Hippocampal formation (tissue), 2 donors: ENCODE measurements at regions not wholly inside any gene's neighbourhood (a gene's known extent, or its start where the extent isn't known, plus 50 kb on each side); places are given as distances from the start of the nearest gene placed in this dataset.
A peak's percentile ranks its signal among the peaks of the same experiment; 100 is the strongest.
"Not testable (repeated sequence)": the region's sequence is repeated elsewhere in the genome, so short reads cannot be mapped to it uniquely, and the experiment has no call there.

ENCODE experiments used
- DNase-seq, 2 donors: peaks; one replicate each; lab custom pipeline; 2025; lab: John Stamatoyannopoulos, UW

GRCh38 chr3:132084982-132085381 lies 50.2 kb upstream of the CPNE4 start:
- DNase-seq, result no peak

DNA sequence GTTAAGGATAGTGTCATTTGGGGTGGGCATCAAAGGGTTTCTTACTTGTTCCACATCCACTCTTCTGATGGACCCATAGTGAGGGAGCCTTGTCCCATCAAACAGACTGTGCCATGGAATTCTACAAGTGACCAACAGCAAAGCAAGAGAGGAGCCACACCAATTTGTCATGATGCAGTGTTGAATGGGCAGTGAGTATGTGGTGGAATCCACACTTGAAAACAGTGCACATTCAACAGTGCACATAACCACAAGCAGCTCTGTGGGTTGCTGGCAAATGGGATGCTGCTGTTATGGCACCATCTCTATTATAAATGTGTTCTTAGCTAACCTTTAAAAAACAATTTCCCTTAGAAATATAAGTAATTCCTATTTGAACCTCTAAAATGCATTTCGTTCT lies 52.5 kb upstream of the CPNE4 start:
- no peak for DNase-seq

DNA sequence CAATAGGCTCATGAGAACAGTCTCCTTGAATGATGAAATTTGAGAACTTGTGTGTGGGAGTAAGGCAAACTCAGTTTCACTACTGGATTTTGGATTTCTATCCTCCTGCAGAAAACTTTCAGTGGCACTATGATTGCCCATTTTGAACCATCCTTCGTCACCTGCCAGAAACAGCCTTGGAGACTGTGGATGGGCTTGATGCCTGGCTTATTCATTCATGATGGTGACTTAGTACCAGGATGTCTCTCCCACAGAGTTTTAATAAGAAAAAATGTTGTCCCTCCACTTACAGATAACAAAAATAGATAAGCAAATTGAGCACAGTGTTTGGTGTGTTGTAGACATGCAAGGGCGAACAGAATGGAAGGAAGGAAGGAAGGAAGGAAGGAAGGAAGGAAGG lies 53.5 kb upstream of the CPNE4 start:
- no peak for DNase-seq

DNA sequence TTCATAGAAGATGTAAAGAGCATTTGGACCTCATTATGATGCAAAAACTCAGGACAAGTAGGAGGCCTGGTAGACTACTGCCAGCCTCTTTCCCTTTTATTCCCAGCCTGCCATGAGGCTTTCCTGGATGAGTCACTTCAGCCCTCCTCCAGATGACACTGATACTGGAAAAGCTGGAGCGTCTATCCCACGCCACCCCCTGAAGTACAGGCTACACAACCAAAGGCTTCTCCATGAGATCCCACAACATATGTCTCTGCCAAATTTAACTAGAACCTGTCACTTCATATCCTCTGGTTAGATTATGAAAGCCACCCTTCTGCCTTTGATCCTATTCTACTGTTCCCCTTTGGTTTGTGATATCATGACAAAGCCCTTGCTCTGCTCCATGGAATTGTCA lies 56.1 kb upstream of the CPNE4 start:
- DNase-seq, result peak in 1 of 2 donors; percentile 13

- DNase-seq, result no peak
These were observed 81.8 kb upstream of the CPNE4 start for GRCh38 chr3:132116601-132117000.

- DNase-seq, result no peak
These were observed 82.8 kb upstream of the CPNE4 start for GRCh38 chr3:132117642-132118041.

DNA sequence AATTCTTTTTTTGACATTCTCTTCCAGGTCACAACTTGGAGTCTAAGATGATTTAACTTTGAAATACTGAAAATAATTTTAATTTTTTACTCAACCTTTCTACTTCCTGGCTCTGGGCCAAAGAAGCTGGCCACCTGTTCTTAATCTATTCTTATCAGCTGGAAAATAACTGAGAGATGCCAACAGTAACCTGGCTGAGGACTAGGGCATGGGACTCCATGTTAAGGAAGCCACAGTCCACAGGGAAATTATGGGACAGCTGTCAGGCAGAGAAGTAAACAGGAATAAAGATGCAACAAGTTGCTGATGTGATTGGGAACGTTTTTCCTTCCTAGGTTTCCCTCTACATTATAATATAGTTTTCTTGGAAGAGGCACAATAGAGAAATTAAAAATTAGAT lies 84.7 kb upstream of the CPNE4 start:
- DNase-seq, result no peak

GRCh38 chr3:132124096-132124495 lies 89.3 kb upstream of the CPNE4 start:
- DNase-seq, result no peak

- DNase-seq, result no peak
These were observed 90.0 kb upstream of the CPNE4 start for GRCh38 chr3:132124651-132125284.

GRCh38 chr3:132134611-132135010 lies 99.8 kb upstream of the CPNE4 start:
- DNase-seq, result no peak

- DNase-seq, result no peak
These were observed 101.0 kb upstream of the CPNE4 start for GRCh38 chr3:132135628-132136333.

GRCh38 chr3:132136334-132136716 lies 101.5 kb upstream of the CPNE4 start:
- no peak for DNase-seq

- not testable (repeated sequence) for DNase-seq
These were observed 102.1 kb upstream of the CPNE4 start for GRCh38 chr3:132136902-132137301.

GRCh38 chr3:132145833-132146232 lies 111.0 kb upstream of the CPNE4 start:
- no peak for DNase-seq

DNA sequence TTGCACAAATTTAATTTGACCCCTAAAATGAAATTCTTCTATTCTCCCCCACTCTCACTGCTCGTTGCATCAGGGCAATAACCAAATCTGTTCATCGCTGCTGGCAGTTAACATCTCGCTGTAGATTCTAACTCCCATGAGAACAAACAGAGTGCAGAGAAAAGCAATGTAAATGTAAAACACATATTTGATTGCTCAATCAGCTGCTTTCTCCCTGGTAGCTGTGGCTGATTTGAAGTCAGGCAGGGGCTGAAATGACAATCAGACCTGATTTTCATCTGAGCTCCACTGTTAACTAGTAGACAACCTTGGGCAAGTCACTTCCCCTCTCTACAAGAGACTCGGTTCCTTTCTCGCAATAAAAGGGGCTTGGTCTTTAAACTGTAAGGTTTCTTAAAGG lies 119.8 kb upstream of the CPNE4 start:
- no peak for DNase-seq

DNA sequence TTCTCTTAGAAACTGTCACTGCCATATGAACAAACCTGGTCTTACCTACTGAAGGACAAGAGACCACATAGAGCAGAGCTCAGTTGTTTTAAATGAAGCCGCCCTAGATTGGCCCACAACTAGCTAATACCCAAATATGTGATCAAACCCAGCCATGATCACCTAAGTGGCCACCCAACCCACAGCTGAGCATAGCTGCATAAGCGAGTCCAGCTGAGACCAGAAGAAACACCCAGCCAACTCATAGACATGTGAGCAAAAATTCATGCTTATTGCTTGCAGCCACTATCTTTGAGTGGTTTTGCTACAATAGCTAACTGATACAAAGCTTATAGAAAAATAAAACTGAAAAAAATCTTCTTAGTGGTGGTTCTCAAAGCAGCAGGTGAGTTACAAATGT lies 124.3 kb upstream of the CPNE4 start:
- no peak for DNase-seq

GRCh38 chr3:132160198-132160597 lies 125.4 kb upstream of the CPNE4 start:
- no peak for DNase-seq

- DNase-seq, result no peak
These were observed 126.8 kb upstream of the CPNE4 start for GRCh38 chr3:132161608-132162007.

DNA sequence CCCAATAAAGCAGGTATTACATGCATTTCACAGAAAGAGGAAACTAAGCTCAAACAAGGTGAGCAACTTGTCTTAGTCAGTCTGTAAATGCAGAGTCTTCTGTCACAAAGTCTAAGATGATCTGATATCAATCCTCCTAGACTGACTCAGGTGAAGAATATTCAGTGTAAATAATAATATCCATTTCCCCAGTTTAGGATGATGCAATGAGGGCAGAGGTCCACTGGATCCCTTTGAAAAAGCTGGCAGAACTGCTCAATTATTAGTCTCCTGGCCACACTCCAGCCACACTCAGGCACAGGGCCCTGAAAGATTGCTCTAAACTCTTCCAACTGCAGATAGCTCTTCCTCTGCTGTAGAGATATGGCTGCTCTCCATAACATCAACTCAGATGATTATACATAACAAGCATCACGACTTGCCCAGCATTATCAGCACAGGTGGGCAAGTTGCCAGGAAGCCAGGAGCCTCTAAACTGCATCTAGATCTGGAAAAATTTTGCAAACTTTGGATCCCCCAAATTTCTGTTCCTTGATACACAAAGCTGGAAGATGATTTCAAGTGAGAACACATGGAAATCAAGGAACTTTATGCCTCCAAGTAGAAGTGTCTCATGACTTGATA lies 129.8 kb upstream of the CPNE4 start:
- DNase-seq, result no peak

DNA sequence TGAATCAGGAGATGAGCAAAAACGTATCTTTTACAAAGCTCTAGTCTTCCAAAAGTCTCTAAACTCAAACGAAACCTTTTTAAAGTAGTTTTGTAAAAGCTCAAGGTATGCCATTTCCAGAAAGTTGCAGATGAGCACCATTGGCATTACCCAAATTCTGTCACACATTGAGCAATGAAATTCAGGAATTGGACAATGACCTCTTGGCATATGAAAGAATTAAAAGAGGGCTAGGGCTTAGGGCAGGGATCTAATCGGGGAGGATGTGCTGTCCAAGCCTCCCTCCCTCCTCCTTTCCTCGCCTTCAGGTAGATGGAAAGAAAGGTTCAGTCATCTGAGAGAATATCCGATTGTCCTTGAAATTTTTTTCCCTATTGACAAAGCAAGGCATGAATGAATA lies 133.1 kb upstream of the CPNE4 start:
- no peak for DNase-seq

- no peak for DNase-seq
These were observed 139.7 kb upstream of the CPNE4 start for GRCh38 chr3:132174500-132174899.

- DNase-seq, result peak; percentile 3 to 54
These were observed 136.8 kb upstream of the ACP3 start for GRCh38 chr3:132180337-132180791.

DNA sequence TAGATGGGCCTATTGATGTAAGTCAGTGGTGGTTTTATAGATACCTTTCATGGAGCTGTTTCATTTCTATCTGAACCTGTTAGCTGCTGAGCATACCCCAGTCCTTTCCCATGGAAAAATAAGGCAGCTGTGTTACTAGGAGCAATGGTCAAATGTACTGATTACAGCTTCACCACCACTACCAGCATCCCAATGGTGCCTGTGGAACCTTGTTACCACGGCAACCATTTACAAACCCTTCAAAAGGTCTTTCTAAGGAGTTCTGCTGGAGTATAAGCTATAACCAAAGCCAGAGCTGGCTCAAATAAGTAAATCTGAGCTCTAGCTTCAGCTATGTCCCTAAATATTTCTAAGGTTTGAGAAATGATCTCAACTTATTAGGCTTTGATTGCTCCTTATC lies 133.4 kb upstream of the ACP3 start:
- DNase-seq, result no peak
